ENCODE measurements at regions not wholly inside any gene's neighbourhood (a gene's known extent, or its start where the extent isn't known, plus 50 kb on each side); places are given as distances from the start of the nearest gene placed in this dataset.

GRCh38 chr1:8213676-8214075 lies 104.2 kb upstream of the SLC45A1 start:
- no peak overlapping the region for H3K9ac ChIP-seq (ENCODE audit: low read depth, low read length, poor library complexity, severe bottlenecking)
- no peaks in the 10 kb centered on the region for H3F3A ChIP-seq (ENCODE audit: low read depth)
- H3K9me3 ChIP-seq (ENCODE audit: insufficient read depth, low read depth, low read length), result no peaks in the 10 kb centered on the region
- H4K20me1 ChIP-seq (ENCODE audit: insufficient read depth, low read length, poor library complexity, severe bottlenecking), result no peaks in the 10 kb centered on the region
- no peaks in the 10 kb centered on the region for H3K36me3 ChIP-seq (ENCODE audit: insufficient read depth, low read length)
- H3K4me2 ChIP-seq (ENCODE audit: low read depth, low read length, poor library complexity, severe bottlenecking), result no peak overlapping the region
- H3K4me3 ChIP-seq (ENCODE audit: low read length, poor library complexity, severe bottlenecking), result no peak overlapping the region
- no peaks in the 10 kb centered on the region for H3K27me3 ChIP-seq (ENCODE audit: insufficient read depth, low read length, poor library complexity, severe bottlenecking)
- H2AFZ ChIP-seq (ENCODE audit: low read length), result no peak overlapping the region
- TF ChIP-seq EZH2phosphoT487 (IDR thresholded peaks at IDR 0.05; ENCODE audit: borderline replicate concordance) (no peak), CTCF (conservative IDR thresholded peaks at IDR 0.05; ENCODE audit: low read length) (no peak)
- no peaks in the 10 kb centered on the region for H3K79me2 ChIP-seq (ENCODE audit: insufficient read depth, low read length)
- H3K4me1 ChIP-seq (ENCODE audit: insufficient read depth, low read length, poor library complexity, severe bottlenecking), result no peaks in the 10 kb centered on the region
- H3K9me2 ChIP-seq (replicated peaks; ENCODE audit: low read depth, low read length), result no peaks in the 10 kb centered on the region

DNA sequence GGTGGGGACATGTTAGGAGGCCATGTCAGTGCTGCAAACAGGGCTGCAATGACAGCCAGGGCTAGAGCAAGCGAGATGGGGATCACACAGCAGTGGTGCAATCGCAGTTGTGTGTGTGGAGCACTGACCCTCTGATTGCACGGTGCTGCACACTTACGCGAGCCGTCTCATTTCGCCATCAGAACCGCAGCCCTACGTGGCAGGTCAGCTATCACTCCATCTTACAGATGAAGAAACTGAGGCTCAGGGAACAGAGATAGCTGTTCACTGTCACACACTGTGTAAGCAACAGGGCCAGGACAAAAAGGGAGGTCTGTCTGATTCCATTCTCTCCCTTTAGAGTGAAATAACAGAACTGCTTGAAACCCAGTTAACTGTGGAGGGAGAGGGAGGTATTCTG lies 104.8 kb upstream of the SLC45A1 start:
- Histone ChIP-seq H3K4me3 (ENCODE audit: low read length, poor library complexity, severe bottlenecking) (no peak overlapping the region), H4K20me1 (ENCODE audit: insufficient read depth, low read length, poor library complexity, severe bottlenecking) (no peaks in the 10 kb centered on the region), H3K4me2 (ENCODE audit: low read depth, low read length, poor library complexity, severe bottlenecking) (no peak overlapping the region), H3F3A (ENCODE audit: low read depth) (no peaks in the 10 kb centered on the region), H3K27me3 (ENCODE audit: insufficient read depth, low read length, poor library complexity, severe bottlenecking) (no peaks in the 10 kb centered on the region), H2AFZ (ENCODE audit: low read length) (no peak overlapping the region), H3K36me3 (ENCODE audit: insufficient read depth, low read length) (no peaks in the 10 kb centered on the region), H3K9me3 (ENCODE audit: insufficient read depth, low read depth, low read length) (no peaks in the 10 kb centered on the region), H3K79me2 (ENCODE audit: insufficient read depth, low read length) (no peaks in the 10 kb centered on the region), H3K9me2 (replicated peaks; ENCODE audit: low read depth, low read length) (no peaks in the 10 kb centered on the region), H3K4me1 (ENCODE audit: insufficient read depth, low read length, poor library complexity, severe bottlenecking) (no peaks in the 10 kb centered on the region), H3K9ac (ENCODE audit: low read depth, low read length, poor library complexity, severe bottlenecking) (no peak overlapping the region)
- TF ChIP-seq EZH2phosphoT487 (IDR thresholded peaks at IDR 0.05; ENCODE audit: borderline replicate concordance), result no peak
- no peak for TF ChIP-seq CTCF (conservative IDR thresholded peaks at IDR 0.05; ENCODE audit: low read length)

- Histone ChIP-seq H3K4me1 (ENCODE audit: insufficient read depth, low read length, poor library complexity, severe bottlenecking) (no peaks in the 10 kb centered on the region), H3K9ac (ENCODE audit: low read depth, low read length, poor library complexity, severe bottlenecking) (no peak overlapping the region), H3K79me2 (ENCODE audit: insufficient read depth, low read length) (no peaks in the 10 kb centered on the region), H3K9me2 (replicated peaks; ENCODE audit: low read depth, low read length) (no peaks in the 10 kb centered on the region), H3K27me3 (ENCODE audit: insufficient read depth, low read length, poor library complexity, severe bottlenecking) (no peaks in the 10 kb centered on the region), H3K4me2 (ENCODE audit: low read depth, low read length, poor library complexity, severe bottlenecking) (no peak overlapping the region), H3K9me3 (ENCODE audit: insufficient read depth, low read depth, low read length) (no peaks in the 10 kb centered on the region), H3K36me3 (ENCODE audit: insufficient read depth, low read length) (no peaks in the 10 kb centered on the region), H4K20me1 (ENCODE audit: insufficient read depth, low read length, poor library complexity, severe bottlenecking) (no peaks in the 10 kb centered on the region), H2AFZ (ENCODE audit: low read length) (no peak overlapping the region), H3K4me3 (ENCODE audit: low read length, poor library complexity, severe bottlenecking) (no peak overlapping the region), H3F3A (ENCODE audit: low read depth) (no peaks in the 10 kb centered on the region)
- no peak for TF ChIP-seq CTCF (conservative IDR thresholded peaks at IDR 0.05; ENCODE audit: low read length)
- no peak for TF ChIP-seq EZH2phosphoT487 (IDR thresholded peaks at IDR 0.05; ENCODE audit: borderline replicate concordance)
These were observed 105.3 kb upstream of the SLC45A1 start for GRCh38 chr1:8212580-8213031.

Data from Loucy (cell line).